K562 (cell line): ENCODE measurements at regions not wholly inside any gene's neighbourhood (a gene's known extent, or its start where the extent isn't known, plus 50 kb on each side); places are given as distances from the start of the nearest gene placed in this dataset.
"Not testable (repeated sequence)": the region's sequence is repeated elsewhere in the genome, so short reads cannot be mapped to it uniquely, and the experiment has no call there.

Experiments
- ATAC-seq: fragments of 200-7000 bp; cut with Tn5 transposase; 3 replicates; pipeline ENCODE4 v1.9.1; 2020; ENCODE audit warnings: moderate library complexity
- BruUV-seq: library from RNA; stranded (reverse); fragments of 400-500 nt; replicated peaks from 2 replicates; lab custom pipeline; 2021; lab: Mats Ljungman, UMichigan
- CTCF ChIA-PET: fragments of 300-600 bp; formaldehyde crosslinking; extraction: SDS; loops from one replicate; lab custom pipeline; 2021; ENCODE audit warnings: low intra/inter-chr PET ratio; lab: Yijun Ruan, JAX
- POLR2A ChIA-PET: fragments of 300-600, 350-650 bp; sonication (Branson Sonifier 250); formaldehyde crosslinking; extraction: SDS; loops from one replicate; lab custom pipeline; 2021; ENCODE audit warnings: antibody characterized with exemption, inconsistent platforms; lab: Yijun Ruan, JAX
- DNase-seq, 4 experiments: peaks; one replicate each; pipeline versions ENCODE4 v3.0.0 to v3.0.0-alpha.2; 2011 to 2018; ENCODE audit warnings: low spot score in 3 of 4, mixed read lengths in 3 of 4; ENCODE audit errors: extremely low read depth in 1 of 4
- FAIRE-seq: peaks from 2 replicates; lab custom pipeline; 2011; peaks lifted over from hg19 to GRCh38; lab: Jason Lieb, UNC
- H2AFZ ChIP-seq: 2 replicates; pipeline ENCODE4 v1.6.0; 2011; ENCODE audit warnings: low read depth, low read length, control low read depth, inconsistent platforms
- H3K27ac ChIP-seq: fragments of 200-600 bp; 3 replicates; pipeline ENCODE4 v1.8.0; 2011; ENCODE audit warnings: low read depth, mild to moderate bottlenecking, control low read depth, inconsistent platforms, low read length, moderate library complexity, mixed read lengths; ENCODE audit errors: extremely low read depth
- H3K27me3 ChIP-seq, 2 experiments: fragments of 300-600 bp in 1 of 2; 2 replicates in 1 of 2; 3 replicates in 1 of 2; pipeline versions ENCODE4 v1.6.0 to v1.8.0; 2011; ENCODE audit warnings: inconsistent platforms in 2 of 2, low read length in 2 of 2, mild to moderate bottlenecking in 1 of 2, mixed read lengths in 1 of 2, moderate library complexity in 1 of 2; ENCODE audit not compliant: control insufficient read depth in 2 of 2, insufficient read depth in 2 of 2
- H3K36me3 ChIP-seq: fragments of 300-600 bp; 3 replicates; pipeline ENCODE4 v1.8.0; 2011; ENCODE audit warnings: mild to moderate bottlenecking, low read length, inconsistent platforms; ENCODE audit not compliant: control insufficient read depth, insufficient read depth
- H3K4me1 ChIP-seq, 2 experiments: fragments of 200-600 bp in 1 of 2; replicated peaks in 1 of 2; 2 replicates in 1 of 2; 3 replicates in 1 of 2; pipeline versions ENCODE4 v1.5.1 to v1.8.0; 2011; ENCODE audit warnings: inconsistent platforms in 2 of 2, low read length in 2 of 2, mild to moderate bottlenecking in 1 of 2, mixed read lengths in 1 of 2, moderate library complexity in 1 of 2; ENCODE audit not compliant: control insufficient read depth in 2 of 2, insufficient read depth in 2 of 2
- H3K4me2 ChIP-seq: 2 replicates; pipeline ENCODE4 v1.6.1; 2011; ENCODE audit warnings: low read length, control low read depth, inconsistent platforms, mixed read lengths; ENCODE audit not compliant: insufficient read depth
- H3K4me3 ChIP-seq: fragments of 200-600 bp; sonication (generic), shearing (Covaris generic); 2 replicates; pipeline ENCODE4 v1.5.1; 2016; ENCODE audit warnings: control low read depth, inconsistent platforms
- H3K79me2 ChIP-seq: fragments of 200-600 bp; 3 replicates; pipeline ENCODE4 v1.8.0; 2011; ENCODE audit warnings: low read length, inconsistent platforms; ENCODE audit not compliant: control insufficient read depth, insufficient read depth
- H3K9ac ChIP-seq, 2 experiments: 2 replicates each; pipeline versions ENCODE4 v1.6.0 to v1.6.1; 2011; ENCODE audit warnings: low read depth in 2 of 2, low read length in 2 of 2, control low read depth in 1 of 2, inconsistent platforms in 1 of 2, mild to moderate bottlenecking in 1 of 2, mixed read lengths in 1 of 2; ENCODE audit not compliant: insufficient read depth in 1 of 2
- H3K9me1 ChIP-seq: one replicate; pipeline ENCODE4 v1.6.0; 2011; ENCODE audit warnings: inconsistent platforms, mild to moderate bottlenecking, low read length, moderate library complexity; ENCODE audit not compliant: control insufficient read depth, insufficient read depth
- H3K9me3 ChIP-seq: replicated peaks from 2 replicates; pipeline ENCODE4 v1.5.1; 2011; ENCODE audit warnings: low read depth, low read length, inconsistent platforms; ENCODE audit not compliant: control insufficient read depth, insufficient read depth
- H4K20me1 ChIP-seq: replicated peaks from 2 replicates; pipeline ENCODE4 v1.6.1; 2011; ENCODE audit warnings: low read length, inconsistent platforms, mixed read lengths; ENCODE audit not compliant: control insufficient read depth, insufficient read depth
- WGBS: fragments of 100-300 bp; shearing (Covaris generic); methylation state at CpG from one replicate; pipeline ENCODE4 v1.1.6; 2016; ENCODE audit warnings: low coverage, mixed read lengths; ENCODE audit not compliant: insufficient coverage; ENCODE audit errors: missing lambda C conversion rate; 5-methylcytosine and 5-hydroxymethylcytosine counted together
- in situ Hi-C: fragments of 300-500 bp; cut with MboI; formaldehyde crosslinking; loops from 4 replicates; pipeline ENCODE4 v1.15.0; 2018; ENCODE audit warnings: inconsistent platforms, mixed read lengths
- intact Hi-C: fragments of 100-400 bp; cut with micrococcal nuclease; formaldehyde crosslinking; loops from 2 replicates; pipeline ENCODE4 v1.14.2; 2022

GRCh38 chr9:38967285-38967684 lies 247.4 kb upstream of the FAM240B start:
- H3K79me2 ChIP-seq, POLR2A ChIA-PET, H3K27ac ChIP-seq, BruUV-seq, H3K9me3 ChIP-seq, CTCF ChIA-PET, FAIRE-seq, H4K20me1 ChIP-seq, H3K4me3 ChIP-seq, ATAC-seq, H2AFZ ChIP-seq, H3K9me1 ChIP-seq, H3K4me2 ChIP-seq, H3K4me1 ChIP-seq, intact Hi-C loops, H3K36me3 ChIP-seq, in situ Hi-C loops, DNase-seq, H3K9ac ChIP-seq, H3K27me3 ChIP-seq: not testable (repeated sequence)
- no CpG with 5 or more reads among the region's 3 CpGs for WGBS

- intact Hi-C loops, result not testable (repeated sequence)
These were observed 239.9 kb upstream of the FAM240B start for GRCh38 chr9:38959812-38960211.

GRCh38 chr9:38955837-38956236 lies 235.9 kb upstream of the FAM240B start:
- FAIRE-seq, POLR2A ChIA-PET, H2AFZ ChIP-seq, H3K36me3 ChIP-seq, H3K9me1 ChIP-seq, H3K9me3 ChIP-seq, BruUV-seq, H3K4me3 ChIP-seq, H3K4me2 ChIP-seq, H3K79me2 ChIP-seq, H3K27ac ChIP-seq, H3K4me1 ChIP-seq, DNase-seq, intact Hi-C loops, H4K20me1 ChIP-seq, ATAC-seq, H3K9ac ChIP-seq, H3K27me3 ChIP-seq, CTCF ChIA-PET, in situ Hi-C loops: not testable (repeated sequence)
- 4% methylated on average over 4 of the region's 4 CpGs for WGBS

More at GRCh38 chr9:38959812-38960211, 239.9 kb upstream of the FAM240B start:
- H2AFZ ChIP-seq, H3K27me3 ChIP-seq, H3K4me1 ChIP-seq, BruUV-seq, in situ Hi-C loops, H3K79me2 ChIP-seq, H3K4me3 ChIP-seq, H4K20me1 ChIP-seq, H3K9ac ChIP-seq, FAIRE-seq, H3K27ac ChIP-seq, ATAC-seq, H3K36me3 ChIP-seq, H3K9me3 ChIP-seq, POLR2A ChIA-PET, DNase-seq, CTCF ChIA-PET, H3K9me1 ChIP-seq, H3K4me2 ChIP-seq: not testable (repeated sequence)
- WGBS, result no CpG with 5 or more reads among the region's 4 CpGs

- ATAC-seq, FAIRE-seq, H2AFZ ChIP-seq, H3K4me2 ChIP-seq, H3K9ac ChIP-seq, H3K4me1 ChIP-seq, H3K27ac ChIP-seq, POLR2A ChIA-PET, H3K9me1 ChIP-seq, H3K79me2 ChIP-seq, DNase-seq, CTCF ChIA-PET, H3K9me3 ChIP-seq, intact Hi-C loops, H3K4me3 ChIP-seq, in situ Hi-C loops, H3K36me3 ChIP-seq, H4K20me1 ChIP-seq, H3K27me3 ChIP-seq, BruUV-seq: not testable (repeated sequence)
- 5% methylated on average over 3 of the region's 8 CpGs for WGBS
These were observed 232.9 kb upstream of the FAM240B start for GRCh38 chr9:38952715-38953341.
